Motor neuron (in vitro differentiated cells): ENCODE measurements at regions not wholly inside any gene's neighbourhood (a gene's known extent, or its start where the extent isn't known, plus 50 kb on each side); places are given as distances from the start of the nearest gene placed in this dataset.
"Not testable (repeated sequence)": the region's sequence is repeated elsewhere in the genome, so short reads cannot be mapped to it uniquely, and the experiment has no call there.

Experiments
- ATAC-seq, 8 experiments: fragments of 200-7000 bp; cut with Tn5 transposase; replicated peaks in 6 of 8; 2 replicates each; pipeline ENCODE4 v1.8.0; 2021; ENCODE audit warnings: mild to moderate bottlenecking in 8 of 8, moderate library complexity in 8 of 8
- H3K27ac ChIP-seq, 2 donors: fragments of 250-450 bp; sonication (Bioruptor Pico); 2 replicates each; pipeline ENCODE4 v1.9.0; 2021; ENCODE audit warnings: antibody characterized with exemption in 2 of 2, mild to moderate bottlenecking in 2 of 2, moderate library complexity in 1 of 2
- H3K4me1 ChIP-seq, 2 donors: fragments of 250-450 bp; sonication (Bioruptor Pico); replicated peaks in 1 of 2; 2 replicates each; pipeline ENCODE4 v1.6.1; 2021; ENCODE audit warnings: antibody characterized with exemption in 2 of 2, mild to moderate bottlenecking in 2 of 2, moderate library complexity in 1 of 2
- H3K4me3 ChIP-seq, 5 donors: fragments of 250-450 bp; sonication (Bioruptor Pico); 2 replicates each; pipeline ENCODE4 v1.9.0; 2021; ENCODE audit warnings: antibody characterized with exemption in 5 of 5, mild to moderate bottlenecking in 5 of 5, moderate library complexity in 4 of 5
- WGBS, 10 experiments: fragments of 450-650 bp; shearing (Covaris generic); methylation state at CpG; one replicate each; pipeline ENCODE4 v1.0.0; 2022; 5-methylcytosine and 5-hydroxymethylcytosine counted together
- in situ Hi-C, 9 experiments: fragments of 400-800 bp; cut with MboI; loops; one replicate each; pipeline ENCODE4 v1.15.0; 2021; ENCODE audit warnings: low sequenced_read_pairs in 9 of 9, low pct_unique_long_range_greater_than_20kb in 2 of 9; ENCODE audit not compliant: unreplicated experiment in 9 of 9

DNA sequence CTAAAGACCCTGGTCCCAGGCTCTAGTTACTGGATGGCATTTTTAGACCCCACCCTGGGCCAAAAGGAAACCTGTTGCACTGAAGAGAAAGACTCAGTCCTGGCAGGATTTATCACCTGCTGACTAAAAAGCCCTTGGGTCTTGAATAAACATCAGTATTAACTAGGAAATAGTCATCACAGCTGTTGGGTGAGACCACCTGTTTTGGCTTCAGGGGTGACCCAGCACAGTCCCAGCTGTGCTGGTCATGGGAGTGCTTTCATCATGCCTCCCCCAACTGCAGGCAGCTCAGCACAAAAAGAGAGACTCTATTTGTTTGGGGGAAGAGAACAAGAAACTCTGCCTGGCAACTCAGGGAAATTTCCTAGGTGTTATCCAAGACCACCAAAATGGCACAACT lies 903.2 kb downstream of the C4orf33 start:
- H3K27ac ChIP-seq: no peak overlapping the region
- H3K4me3 ChIP-seq: no peak overlapping the region
- no peak for ATAC-seq
- in situ Hi-C loops: no loop called here
- H3K4me1 ChIP-seq: no peaks in the 10 kb centered on the region

DNA sequence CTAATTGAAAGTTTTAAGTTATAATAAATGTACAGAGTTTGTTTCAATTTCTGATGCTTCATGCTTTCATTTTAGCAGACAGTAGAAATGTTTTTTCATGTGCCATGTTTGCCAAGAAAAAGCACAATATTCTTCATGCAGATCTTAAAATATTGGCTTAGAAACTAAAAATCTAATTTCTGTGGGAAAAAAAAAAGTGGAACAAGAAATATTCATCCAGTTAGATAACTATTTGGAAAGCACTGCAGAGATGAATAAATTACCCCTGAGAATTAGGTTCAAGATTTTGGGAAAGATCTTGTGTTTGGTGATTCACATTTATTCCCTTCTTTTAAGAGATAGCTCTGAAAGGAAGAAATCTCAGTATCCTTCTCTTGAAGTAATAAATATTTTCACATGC lies 912.5 kb downstream of the C4orf33 start:
- in situ Hi-C loops: no loop called here
- Histone ChIP-seq H3K4me3 (no peak overlapping the region), H3K27ac (no peak overlapping the region), H3K4me1 (no peaks in the 10 kb centered on the region)
- no peak for ATAC-seq

DNA sequence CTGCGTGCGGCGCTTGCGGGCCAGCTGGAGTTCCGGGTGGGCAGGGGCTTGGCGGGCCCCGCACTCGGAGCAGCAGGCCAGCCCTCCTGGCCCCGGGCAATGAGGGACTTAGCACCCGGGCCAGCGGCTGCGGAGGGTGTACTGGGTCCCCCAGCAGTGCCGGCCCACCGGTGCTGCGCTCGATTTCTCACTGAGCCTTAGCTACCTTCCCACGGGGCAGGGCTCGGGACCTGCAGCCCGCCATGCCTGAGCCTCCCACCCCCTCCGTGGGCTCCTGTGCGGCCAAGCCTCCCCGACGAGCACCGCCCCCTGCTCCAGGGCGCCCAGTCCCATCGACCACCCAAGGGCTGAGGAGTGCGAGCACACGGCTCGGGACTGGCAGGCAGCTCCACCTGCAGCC lies 916.9 kb downstream of the C4orf33 start:
- ATAC-seq, H3K27ac ChIP-seq, H3K4me1 ChIP-seq, in situ Hi-C loops, H3K4me3 ChIP-seq: not testable (repeated sequence)
- WGBS, 10 experiments: no CpG with 5 or more reads among the region's 29 CpGs

DNA sequence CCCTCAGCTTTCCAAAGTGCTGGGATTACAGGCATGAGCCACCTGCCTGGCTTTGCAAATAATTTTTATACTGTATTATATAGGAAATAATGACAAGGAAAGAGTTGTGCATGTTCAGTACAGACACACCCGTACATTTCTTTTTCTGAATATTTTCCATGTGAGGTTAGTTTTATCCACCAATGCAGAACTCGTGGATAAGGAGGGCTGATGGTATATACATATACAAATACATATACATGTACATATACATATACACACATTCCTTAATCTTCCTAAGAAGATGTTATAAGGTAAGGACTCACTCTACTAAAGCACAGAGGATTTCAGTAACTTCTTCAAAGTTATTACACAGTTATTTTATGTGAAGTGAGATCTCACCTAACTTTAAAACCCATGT lies 925.8 kb downstream of the C4orf33 start:
- peak in 1 of 8 experiments; percentile 92 for ATAC-seq
- Histone ChIP-seq H3K4me1 (no peaks in the 10 kb centered on the region), H3K4me3 (no peak overlapping the region), H3K27ac (no peak overlapping the region)
- in situ Hi-C loops: no loop called here
- 0 to 100% (median 87%) methylated on average over 1 to 2 of the region's 2 CpGs; no CpG with 5 or more reads in 2 of the 10 experiments for WGBS, 10 experiments

DNA sequence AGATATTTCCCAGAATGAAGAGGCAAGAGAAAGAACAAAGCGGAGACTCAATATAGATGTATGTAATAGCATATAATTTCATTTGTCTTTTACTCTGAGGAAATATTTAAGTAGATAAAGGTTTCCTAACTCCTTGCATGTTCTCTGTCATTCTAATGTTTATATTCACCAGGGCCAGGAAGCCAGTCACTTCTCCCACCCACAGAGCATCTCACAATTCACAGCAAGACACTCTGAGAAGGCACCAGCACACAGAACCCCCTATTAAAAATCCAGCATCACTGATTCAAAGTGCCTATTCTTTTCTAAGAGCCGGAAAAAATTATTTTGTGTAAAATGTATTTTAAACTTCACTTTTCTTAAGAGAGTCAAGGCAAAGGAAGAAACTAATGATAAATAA lies 927.1 kb downstream of the C4orf33 start:
- in situ Hi-C loops: no loop called here
- 0 to 100% (median 63%) methylated on average over 1 to 2 of the region's 2 CpGs for WGBS, 10 experiments
- H3K4me3 ChIP-seq: no peak overlapping the region

DNA sequence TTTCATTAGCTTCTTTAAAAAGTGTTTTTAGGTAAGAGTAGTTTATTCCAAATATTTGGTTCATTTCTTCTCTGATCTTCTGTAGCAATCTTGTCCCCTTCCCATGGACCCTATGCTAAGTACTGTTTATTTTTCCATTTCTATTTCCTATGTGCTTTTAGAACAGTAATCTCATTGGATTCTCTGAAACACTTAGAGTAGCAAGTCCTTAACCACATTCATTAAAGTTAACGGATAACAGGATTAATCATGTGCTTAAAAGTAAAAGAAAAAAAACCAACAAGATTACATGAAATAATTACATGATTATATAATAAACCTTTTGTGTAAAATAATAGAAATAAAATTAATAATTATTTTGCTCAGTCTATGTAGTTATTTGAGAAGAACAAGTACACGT lies 929.7 kb downstream of the C4orf33 start:
- no peak overlapping the region for H3K4me3 ChIP-seq
- in situ Hi-C loops: no loop called here
- 0 to 92% (median 69%) methylated on average over 1 to 2 of the region's 2 CpGs; no CpG with 5 or more reads in 1 of the 10 experiments for WGBS, 10 experiments
- peaks cover 0 to 8% of the 10 kb centered on the region in 2 donors for H3K4me1 ChIP-seq
- no peak for ATAC-seq
- no peak overlapping the region for H3K27ac ChIP-seq

More for the DNA sequence above, 927.1 kb downstream of the C4orf33 start:
- Histone ChIP-seq H3K4me1 (no peaks in the 10 kb centered on the region), H3K27ac (no peak overlapping the region)
- ATAC-seq: no peak

DNA sequence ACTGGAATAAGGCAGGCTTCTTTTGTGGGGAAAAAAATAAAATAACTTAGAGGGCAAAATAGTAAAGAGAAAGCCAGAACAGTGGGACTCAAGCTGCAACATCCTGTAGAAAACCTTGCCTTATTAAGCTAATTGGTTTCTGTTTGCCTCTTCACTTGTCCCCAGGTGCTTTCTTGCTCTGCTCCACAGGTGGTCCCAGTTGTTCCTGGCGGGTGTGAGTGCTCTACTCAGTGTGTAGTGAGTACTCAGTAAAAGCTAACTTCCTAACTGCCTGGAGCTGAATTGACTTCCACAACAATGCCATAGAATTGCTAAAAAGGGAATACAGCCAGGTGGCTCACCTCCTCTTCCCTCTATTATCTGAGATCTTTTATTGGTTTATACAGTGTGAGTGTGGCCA lies 930.2 kb downstream of the C4orf33 start:
- Histone ChIP-seq H3K4me1 (peaks cover 0 to 9% of the 10 kb centered on the region in 2 donors), H3K27ac (no peak overlapping the region), H3K4me3 (no peak overlapping the region)
- in situ Hi-C loops: no loop called here
- WGBS, 10 experiments: 0 to 83% (median 33%) methylated on average over 1 of the region's 1 CpG; no CpG with 5 or more reads in 3 of the 10 experiments
- ATAC-seq: no peak

DNA sequence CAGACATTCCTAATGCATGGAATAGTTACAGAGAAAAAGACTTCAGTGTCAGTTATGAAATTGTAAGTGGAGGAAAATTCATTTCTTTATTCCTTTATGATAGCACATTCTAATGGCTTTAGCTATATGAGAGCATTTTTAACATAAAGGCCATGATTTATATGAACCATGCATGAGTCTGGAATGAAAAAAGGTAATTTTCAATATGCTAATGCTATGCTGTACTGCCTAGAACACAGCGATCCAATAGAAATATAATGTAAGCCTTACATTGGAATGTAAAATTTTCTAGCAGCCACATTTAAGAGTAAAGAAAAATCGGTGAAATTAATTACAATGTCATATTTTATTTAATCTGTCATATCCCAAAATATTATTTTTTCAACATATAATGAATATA lies 932.0 kb downstream of the C4orf33 start:
- peak in 1 of 8 experiments; percentile 63 for ATAC-seq
- Histone ChIP-seq H3K4me3 (no peak overlapping the region), H3K4me1 (peaks cover 0 to 9% of the 10 kb centered on the region in 2 donors), H3K27ac (no peak overlapping the region)
- WGBS, 10 experiments: 0 to 100% (median 45%) methylated on average over 1 to 2 of the region's 2 CpGs; no CpG with 5 or more reads in 2 of the 10 experiments
- in situ Hi-C loops: no loop called here

DNA sequence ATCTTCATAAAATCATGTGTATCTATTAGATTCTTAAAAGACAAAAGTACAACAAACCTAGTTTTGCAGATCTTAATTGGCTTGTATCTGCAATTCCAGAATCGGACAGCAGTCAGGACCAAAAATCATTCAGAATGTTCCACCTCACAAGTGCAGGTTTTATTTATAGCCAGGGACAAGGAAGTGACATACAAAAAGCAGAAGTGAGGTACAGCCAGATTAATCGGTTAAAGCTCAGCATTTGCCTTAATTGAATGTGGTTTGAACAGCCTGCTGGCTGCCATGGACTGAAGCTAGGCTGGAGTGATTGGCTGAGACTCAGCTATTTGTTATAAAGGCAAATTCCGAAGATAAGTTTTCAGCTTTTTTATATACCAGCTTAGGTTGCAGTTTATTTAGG lies 932.6 kb downstream of the C4orf33 start:
- ATAC-seq: no peak
- in situ Hi-C loops: no loop called here
- Histone ChIP-seq H3K27ac (no peak overlapping the region), H3K4me1 (peaks cover 0 to 9% of the 10 kb centered on the region in 2 donors), H3K4me3 (no peak overlapping the region)
- WGBS, 10 experiments: 4 to 100% (median 64%) methylated on average over 1 to 3 of the region's 3 CpGs; no CpG with 5 or more reads in 1 of the 10 experiments

DNA sequence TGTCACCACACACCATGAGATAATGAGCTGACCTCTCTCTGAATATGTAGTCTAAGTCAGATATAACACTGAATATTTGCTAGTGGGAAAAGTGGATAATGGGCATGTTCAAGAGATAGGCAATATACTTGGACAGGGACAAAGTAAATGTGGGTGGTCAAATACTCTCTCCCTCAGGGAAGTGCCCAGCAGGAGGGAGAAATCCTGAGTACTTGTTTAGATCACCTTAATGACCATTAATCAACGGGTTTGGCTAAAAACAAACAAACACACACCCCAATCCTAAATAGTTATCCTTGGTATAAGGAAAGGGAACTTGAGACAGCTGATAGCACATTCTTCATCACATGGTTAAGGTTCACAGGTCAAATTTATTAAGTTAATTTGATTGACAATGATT lies 933.5 kb downstream of the C4orf33 start:
- 0 to 50% (median 35%) methylated on average over 1 of the region's 1 CpG; no CpG with 5 or more reads in 6 of the 10 experiments for WGBS, 10 experiments
- H3K4me3 ChIP-seq: no peak overlapping the region
- H3K27ac ChIP-seq: no peak overlapping the region
- H3K4me1 ChIP-seq: peaks cover 0 to 9% of the 10 kb centered on the region in 2 donors
- no peak for ATAC-seq
- in situ Hi-C loops: no loop called here

DNA sequence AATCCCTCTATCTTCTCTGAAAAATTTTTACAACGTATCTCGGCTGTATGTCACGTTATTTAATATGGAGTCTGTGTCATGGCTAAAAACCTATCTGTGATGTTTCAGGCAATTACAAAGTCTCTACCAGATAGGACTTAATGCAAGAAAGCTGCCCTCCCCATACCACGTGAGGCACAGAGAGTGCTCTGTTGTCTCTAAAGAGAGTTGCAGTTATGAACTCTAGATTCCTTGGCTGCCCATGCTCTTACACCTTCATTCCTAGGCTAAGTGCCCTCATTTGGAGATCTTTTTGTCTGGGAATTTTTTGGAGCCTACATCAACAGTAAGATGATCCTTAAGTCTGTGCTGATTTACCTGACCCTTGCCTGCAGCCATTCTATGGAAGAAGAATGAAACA lies 935.9 kb downstream of the C4orf33 start:
- WGBS, 10 experiments: 0 to 98% (median 79%) methylated on average over 2 to 4 of the region's 4 CpGs; no CpG with 5 or more reads in 1 of the 10 experiments
- no peak overlapping the region for H3K27ac ChIP-seq
- H3K4me1 ChIP-seq: peaks cover 0 to 12% of the 10 kb centered on the region in 2 donors
- no peak overlapping the region for H3K4me3 ChIP-seq
- in situ Hi-C loops: no loop called here
- ATAC-seq: no peak

DNA sequence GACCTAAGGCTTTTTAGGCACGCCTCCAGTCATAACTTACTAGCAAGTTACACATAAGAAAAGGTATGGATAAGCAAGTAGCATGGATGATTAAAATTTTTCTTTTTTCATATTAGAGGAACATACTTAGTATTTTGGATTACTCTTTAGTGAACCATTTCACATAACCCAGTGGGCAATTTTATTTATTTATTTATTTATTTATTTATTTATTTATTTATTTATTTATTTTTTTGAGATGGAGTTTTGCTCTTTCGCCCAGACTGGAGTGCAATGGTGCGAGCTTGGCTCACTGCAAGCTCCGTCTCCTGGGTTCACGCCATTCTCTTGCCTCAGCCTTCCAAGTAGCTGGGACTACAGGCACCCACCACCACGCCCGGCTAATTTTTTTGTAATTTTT lies 937.7 kb downstream of the C4orf33 start:
- H3K4me3 ChIP-seq, in situ Hi-C loops, H3K27ac ChIP-seq, ATAC-seq: not testable (repeated sequence)
- peaks cover 0 to 12% of the 10 kb centered on the region in 2 donors for H3K4me1 ChIP-seq
- 10 to 98% (median 94%) methylated on average over 3 to 7 of the region's 7 CpGs; no CpG with 5 or more reads in 2 of the 10 experiments for WGBS, 10 experiments

DNA sequence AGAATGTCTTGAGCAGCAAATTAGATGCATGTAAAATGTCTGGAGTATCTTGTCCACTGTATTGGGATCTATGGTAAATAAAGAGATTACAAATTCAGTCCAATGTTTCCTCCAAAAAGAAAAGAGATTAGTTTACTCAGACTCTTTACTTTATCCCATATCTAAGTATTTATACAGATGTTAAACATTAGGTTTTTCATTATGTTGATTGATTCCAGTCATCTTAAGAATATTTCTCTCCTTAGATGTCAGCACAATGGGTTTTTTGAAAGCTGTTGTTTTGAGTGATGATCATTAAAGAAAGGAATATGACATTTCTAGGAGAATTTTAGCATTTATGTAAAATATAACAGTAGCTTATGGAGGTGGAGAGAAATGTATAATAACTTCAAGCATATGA lies 938.9 kb downstream of the C4orf33 start:
- no peak overlapping the region for H3K27ac ChIP-seq
- in situ Hi-C loops: no loop called here
- peaks cover 0 to 6% of the 10 kb centered on the region in 2 donors for H3K4me1 ChIP-seq
- ATAC-seq: peak in 1 of 8 experiments; percentile 69
- no peak overlapping the region for H3K4me3 ChIP-seq

DNA sequence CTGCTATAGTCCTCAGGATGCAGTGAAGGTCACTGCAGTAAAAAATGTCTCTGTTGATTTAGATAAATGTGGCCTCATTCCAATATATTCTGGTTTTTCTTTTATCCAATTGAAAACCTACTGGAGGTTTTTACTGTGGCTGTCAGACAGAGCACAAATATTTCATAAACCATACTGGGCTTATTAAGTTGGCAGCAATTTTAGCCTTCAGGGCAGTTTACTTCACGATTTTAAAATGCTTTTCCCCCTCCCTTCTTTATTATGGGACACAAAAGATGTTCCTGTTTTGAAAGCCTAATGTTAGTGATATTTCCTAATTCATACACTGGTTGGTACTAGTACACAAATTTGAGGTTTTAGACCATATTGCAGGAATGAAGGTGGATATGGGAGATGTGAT lies 939.4 kb downstream of the C4orf33 start:
- WGBS, 10 experiments: 0 to 86% (median 75%) methylated on average over 1 of the region's 1 CpG; no CpG with 5 or more reads in 3 of the 10 experiments
- no peak for ATAC-seq
- no peak overlapping the region for H3K27ac ChIP-seq

More for the DNA sequence above, 939.4 kb downstream of the C4orf33 start:
- Histone ChIP-seq H3K4me1 (peaks cover 0 to 6% of the 10 kb centered on the region in 2 donors), H3K4me3 (no peak overlapping the region)
- in situ Hi-C loops: no loop called here
